H9 (cell line): ENCODE measurements at regions not wholly inside any gene's neighbourhood (a gene's known extent, or its start where the extent isn't known, plus 50 kb on each side); places are given as distances from the start of the nearest gene placed in this dataset.

Experiments used
- DNase-seq: peaks from one replicate; pipeline ENCODE4 v3.0.0-alpha.2; 2017
- H2AFZ ChIP-seq: one replicate; pipeline ENCODE4 v1.6.1; 2013; ENCODE audit warnings: mild to moderate bottlenecking, low read length, control low read depth, moderate library complexity
- H2AK5ac ChIP-seq: 2 replicates; pipeline ENCODE4 v1.6.1; 2013; ENCODE audit warnings: low read length, control low read depth, mixed read lengths; ENCODE audit not compliant: insufficient read length
- H2BK120ac ChIP-seq: one replicate; pipeline ENCODE4 v1.6.1; 2013; ENCODE audit warnings: low read depth, mild to moderate bottlenecking, low read length, control low read depth, inconsistent platforms; ENCODE audit not compliant: poor library complexity, severe bottlenecking
- H2BK12ac ChIP-seq: 2 replicates; pipeline ENCODE4 v1.6.1; 2013; ENCODE audit warnings: low read length, control low read depth, mixed read lengths, low read depth; ENCODE audit not compliant: insufficient read length
- H2BK15ac ChIP-seq: 2 replicates; pipeline ENCODE4 v1.6.1; 2013; ENCODE audit warnings: low read depth, low read length, control low read depth
- H2BK20ac ChIP-seq: one replicate; pipeline ENCODE4 v1.6.1; 2013; ENCODE audit warnings: low read depth, mild to moderate bottlenecking, low read length, control low read depth, inconsistent platforms; ENCODE audit not compliant: poor library complexity, severe bottlenecking
- H2BK5ac ChIP-seq: 2 replicates; pipeline ENCODE4 v1.6.1; 2013; ENCODE audit warnings: low read length, control low read depth, mixed read lengths; ENCODE audit not compliant: insufficient read length
- H3K14ac ChIP-seq: 2 replicates; pipeline ENCODE4 v1.6.1; 2013; ENCODE audit warnings: low read length, control low read depth; ENCODE audit not compliant: insufficient read depth
- H3K18ac ChIP-seq: 2 replicates; pipeline ENCODE4 v1.6.1; 2013; ENCODE audit warnings: low read depth, mild to moderate bottlenecking, mixed read lengths, low read length, control low read depth; ENCODE audit not compliant: insufficient read length
- H3K23ac ChIP-seq: 2 replicates; pipeline ENCODE4 v1.6.1; 2013; ENCODE audit warnings: low read length, control low read depth, mixed read lengths, low read depth; ENCODE audit not compliant: insufficient read length
- H3K23me2 ChIP-seq: 2 replicates; pipeline ENCODE4 v1.6.1; 2013; ENCODE audit warnings: low read depth, mild to moderate bottlenecking, mixed read lengths, low read length, control low read depth; ENCODE audit not compliant: insufficient read length, poor library complexity, severe bottlenecking
- H3K27ac ChIP-seq: 2 replicates; pipeline ENCODE4 v1.5.1; 2013; ENCODE audit warnings: low read length, control low read depth, mixed read lengths, low read depth; ENCODE audit not compliant: insufficient read length
- H3K27me3 ChIP-seq: 2 replicates; pipeline ENCODE4 v1.6.1; 2013; ENCODE audit warnings: low read length, control low read depth, inconsistent platforms; ENCODE audit not compliant: insufficient read depth
- H3K4ac ChIP-seq: 2 replicates; pipeline ENCODE4 v1.6.1; 2013; ENCODE audit warnings: low read depth, mild to moderate bottlenecking, control low read depth, inconsistent platforms, low read length, moderate library complexity
- H3K4me1 ChIP-seq: 2 replicates; pipeline ENCODE4 v1.6.1; 2013; ENCODE audit warnings: low read length, control low read depth, inconsistent platforms; ENCODE audit not compliant: insufficient read depth
- H3K4me2 ChIP-seq: 2 replicates; pipeline ENCODE4 v1.6.1; 2013; ENCODE audit warnings: low read length, control low read depth, mixed read lengths; ENCODE audit not compliant: insufficient read length, insufficient read depth
- H3K56ac ChIP-seq: 2 replicates; pipeline ENCODE4 v1.6.1; 2013; ENCODE audit warnings: low read depth, mild to moderate bottlenecking, mixed read lengths, low read length, control low read depth; ENCODE audit not compliant: insufficient read length
- H3K79me1 ChIP-seq: 2 replicates; pipeline ENCODE4 v1.6.1; 2013; ENCODE audit warnings: low read depth, mild to moderate bottlenecking, moderate library complexity, low read length, control low read depth, inconsistent platforms; ENCODE audit not compliant: insufficient read depth, poor library complexity, severe bottlenecking
- H3K79me2 ChIP-seq: 2 replicates; pipeline ENCODE4 v1.6.1; 2013; ENCODE audit warnings: low read length, control low read depth, inconsistent platforms; ENCODE audit not compliant: insufficient read depth
- H3K9ac ChIP-seq: 2 replicates; pipeline ENCODE4 v1.6.1; 2013; ENCODE audit warnings: low read length, control low read depth, mixed read lengths; ENCODE audit not compliant: insufficient read length; ENCODE audit errors: extremely low read depth
- H3K9me3 ChIP-seq: one replicate; pipeline ENCODE4 v1.6.1; 2013; ENCODE audit warnings: low read depth, low read length, inconsistent platforms; ENCODE audit not compliant: control insufficient read depth
- H3T11ph ChIP-seq: one replicate; pipeline ENCODE4 v1.6.1; 2013; ENCODE audit warnings: mild to moderate bottlenecking, low read length, control low read depth, inconsistent platforms
- H4K20me1 ChIP-seq: one replicate; pipeline ENCODE4 v1.6.1; 2013; ENCODE audit not compliant: control insufficient read depth, insufficient read length, insufficient read depth
- H4K5ac ChIP-seq: 2 replicates; pipeline ENCODE4 v1.6.1; 2013; ENCODE audit warnings: low read depth, mild to moderate bottlenecking, mixed read lengths, low read length, control low read depth; ENCODE audit not compliant: insufficient read length
- H4K8ac ChIP-seq: replicated peaks from 2 replicates; pipeline ENCODE4 v1.6.1; 2013; ENCODE audit warnings: low read length, control low read depth, mixed read lengths, low read depth; ENCODE audit not compliant: insufficient read length
- H4K91ac ChIP-seq: 2 replicates; pipeline ENCODE4 v1.6.1; 2013; ENCODE audit warnings: low read depth, mild to moderate bottlenecking, moderate library complexity, mixed read lengths, low read length, control low read depth; ENCODE audit not compliant: insufficient read length
- H3K27ac Mint-ChIP-seq, 3 experiments: 2 replicates in 2 of 3; 3 replicates in 1 of 3; pipeline ENCODE4 v1.8.0; 2020 to 2021; ENCODE audit warnings: mixed read lengths in 3 of 3, mild to moderate bottlenecking in 1 of 3, moderate library complexity in 1 of 3
- H3K27me3 Mint-ChIP-seq: 2 replicates; pipeline ENCODE4 v1.8.0; 2021; ENCODE audit warnings: low read depth, mild to moderate bottlenecking, moderate library complexity, mixed read lengths
- H3K36me3 Mint-ChIP-seq, 3 experiments: 2 replicates in 2 of 3; 3 replicates in 1 of 3; pipeline ENCODE4 v1.8.0; 2020 to 2021; ENCODE audit warnings: low read depth in 3 of 3, mixed read lengths in 3 of 3; ENCODE audit not compliant: insufficient read depth in 1 of 3
- H3K4me1 Mint-ChIP-seq, 2 experiments: 2 replicates each; pipeline ENCODE4 v1.8.0; 2020; ENCODE audit warnings: mixed read lengths in 2 of 2
- H3K4me3 Mint-ChIP-seq, 2 experiments: 2 replicates in 1 of 2; 3 replicates in 1 of 2; pipeline ENCODE4 v1.8.0; 2020 to 2021; ENCODE audit warnings: mild to moderate bottlenecking in 2 of 2, mixed read lengths in 2 of 2, moderate library complexity in 1 of 2
- H3K9me3 Mint-ChIP-seq, 2 experiments: 2 replicates in 1 of 2; 3 replicates in 1 of 2; pipeline ENCODE4 v1.8.0; 2020; ENCODE audit warnings: mild to moderate bottlenecking in 2 of 2, mixed read lengths in 2 of 2, moderate library complexity in 1 of 2
- CTCF ChIP-seq: fragments of 200-600 bp; sonication (generic); conservative IDR thresholded peaks from 3 replicates; pipeline ENCODE4 v1.8.0; 2021; ENCODE audit warnings: antibody characterized with exemption, mild to moderate bottlenecking
- WGBS: extraction: QIAGEN DNeasy Blood & Tissue Kit; methylation state at CpG from one replicate; pipeline ENCODE4 v1.1.7; 2013; ENCODE audit warnings: missing lambda C conversion rate, low lambda C conversion rate, mixed read lengths; ENCODE audit not compliant: insufficient read length; ENCODE audit errors: extremely low coverage; 5-methylcytosine and 5-hydroxymethylcytosine counted together

- no peaks in the 10 kb centered on the region for H3K23me2 ChIP-seq
- no peak overlapping the region for H4K91ac ChIP-seq
- H4K5ac ChIP-seq = no peak overlapping the region
- Mint-ChIP-seq H3K4me3 (no peak overlapping the region), H3K9me3 (peaks cover 0 to 4% of the 10 kb centered on the region in 2 experiments; a peak in 2 of 5 replicates), H3K27me3 (peaks cover 8% of the 10 kb centered on the region), H3K27ac (peak overlapping the region in 2 of 3 experiments; percentile 11 to 49; a peak in 3 of 7 replicates), H3K4me1 (peaks cover 23 to 34% of the 10 kb centered on the region in 2 experiments), H3K36me3 (no peaks in the 10 kb centered on the region; a peak in 3 of 7 replicates)
- no peak overlapping the region for H3K23ac ChIP-seq
- H3K9me3 ChIP-seq = no peaks in the 10 kb centered on the region
- no CpG with 5 or more reads among the region's 4 CpGs for WGBS
- no peak overlapping the region for H2BK5ac ChIP-seq
- H3K4me2 ChIP-seq = no peak overlapping the region
- no peak overlapping the region for H4K8ac ChIP-seq
- no peak overlapping the region for H3K14ac ChIP-seq
- H3T11ph ChIP-seq = no peak overlapping the region
- no peak overlapping the region for H3K4ac ChIP-seq
- H2AFZ ChIP-seq = no peak overlapping the region
- peaks cover 5% of the 10 kb centered on the region; the same call in 1 of the 2 replicates for H3K4me1 ChIP-seq
- H3K18ac ChIP-seq = no peak overlapping the region
- H2BK15ac ChIP-seq = no peak overlapping the region
- H3K27me3 ChIP-seq = no peaks in the 10 kb centered on the region
- H2BK12ac ChIP-seq = no peak overlapping the region
- H2AK5ac ChIP-seq = no peak overlapping the region
- H3K56ac ChIP-seq = no peak overlapping the region
- no peak overlapping the region for H2BK120ac ChIP-seq
- H3K27ac ChIP-seq = no peak overlapping the region
- H3K79me1 ChIP-seq = no peaks in the 10 kb centered on the region
- H3K79me2 ChIP-seq = no peaks in the 10 kb centered on the region
- no peaks in the 10 kb centered on the region for H4K20me1 ChIP-seq
- no peak overlapping the region for H3K9ac ChIP-seq
- H2BK20ac ChIP-seq = no peak overlapping the region
- TF ChIP-seq CTCF = no peak
- DNase-seq = no peak
Observed at GRCh38 chr2:217597145-217597544, 405.6 kb downstream of the TNS1 start.
